ENCODE measurements at regions not wholly inside any gene's neighbourhood (a gene's known extent, or its start where the extent isn't known, plus 50 kb on each side); places are given as distances from the start of the nearest gene placed in this dataset.

GRCh38 chr11:112765337-112765736 lies 195.9 kb upstream of the NCAM1 start:
- no peak for DNase-seq
- Histone ChIP-seq H3K27ac (no peak overlapping the region), H3K27me3 (no peaks in the 10 kb centered on the region), H3K9me3 (no peaks in the 10 kb centered on the region), H3K36me3 (no peaks in the 10 kb centered on the region), H3K4me3 (no peak overlapping the region), H3K4me1 (no peaks in the 10 kb centered on the region)
- in situ Hi-C loops (cut with MboI; ENCODE audit: low pct_ligation_motif_present in 1 of 4, low pct_unique_long_range_greater_than_20kb in 1 of 4, low sequenced_read_pairs in 3 of 4) (no loop called here), intact Hi-C loops (cut with DNase I; ENCODE audit: low total_unique reads) (no loop called here)
- no peak for TF ChIP-seq POLR2AphosphoS5 (IDR thresholded peaks at IDR 0.05)
- no peak for TF ChIP-seq EP300 (IDR thresholded peaks at IDR 0.05; ENCODE audit: low read depth)
- no peak for TF ChIP-seq POLR2A (IDR thresholded peaks at IDR 0.05)
- TF ChIP-seq, protein P1, sequence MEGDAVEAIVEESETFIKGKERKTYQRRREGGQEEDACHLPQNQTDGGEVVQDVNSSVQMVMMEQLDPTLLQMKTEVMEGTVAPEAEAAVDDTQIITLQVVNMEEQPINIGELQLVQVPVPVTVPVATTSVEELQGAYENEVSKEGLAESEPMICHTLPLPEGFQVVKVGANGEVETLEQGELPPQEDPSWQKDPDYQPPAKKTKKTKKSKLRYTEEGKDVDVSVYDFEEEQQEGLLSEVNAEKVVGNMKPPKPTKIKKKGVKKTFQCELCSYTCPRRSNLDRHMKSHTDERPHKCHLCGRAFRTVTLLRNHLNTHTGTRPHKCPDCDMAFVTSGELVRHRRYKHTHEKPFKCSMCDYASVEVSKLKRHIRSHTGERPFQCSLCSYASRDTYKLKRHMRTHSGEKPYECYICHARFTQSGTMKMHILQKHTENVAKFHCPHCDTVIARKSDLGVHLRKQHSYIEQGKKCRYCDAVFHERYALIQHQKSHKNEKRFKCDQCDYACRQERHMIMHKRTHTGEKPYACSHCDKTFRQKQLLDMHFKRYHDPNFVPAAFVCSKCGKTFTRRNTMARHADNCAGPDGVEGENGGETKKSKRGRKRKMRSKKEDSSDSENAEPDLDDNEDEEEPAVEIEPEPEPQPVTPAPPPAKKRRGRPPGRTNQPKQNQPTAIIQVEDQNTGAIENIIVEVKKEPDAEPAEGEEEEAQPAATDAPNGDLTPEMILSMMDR (IDR thresholded peaks at IDR 0.05) = no peak
- WGBS, 2 donors (ENCODE audit: low coverage in 1 of 2) = 69 to 94% methylated on average over 2 to 5 of the region's 5 CpGs

GRCh38 chr11:112769170-112769569 lies 192.1 kb upstream of the NCAM1 start:
- WGBS, 2 donors (ENCODE audit: low coverage in 1 of 2) = 78% methylated on average over 5 of the region's 5 CpGs; no CpG with 5 or more reads in 1 of the 2 donors
- intact Hi-C loops (cut with DNase I; ENCODE audit: low total_unique reads) = no loop called here
- H3K9me3 ChIP-seq = no peaks in the 10 kb centered on the region
- H3K36me3 ChIP-seq = no peaks in the 10 kb centered on the region
- H3K4me1 ChIP-seq = no peaks in the 10 kb centered on the region
- H3K27ac ChIP-seq = no peak overlapping the region
- H3K4me3 ChIP-seq = no peak overlapping the region
- TF ChIP-seq POLR2A (IDR thresholded peaks at IDR 0.05) = no peak
- no peak for DNase-seq
- in situ Hi-C loops (cut with MboI; ENCODE audit: low pct_ligation_motif_present in 1 of 4, low pct_unique_long_range_greater_than_20kb in 1 of 4, low sequenced_read_pairs in 3 of 4) = no loop called here
- H3K27me3 ChIP-seq = no peaks in the 10 kb centered on the region

DNA sequence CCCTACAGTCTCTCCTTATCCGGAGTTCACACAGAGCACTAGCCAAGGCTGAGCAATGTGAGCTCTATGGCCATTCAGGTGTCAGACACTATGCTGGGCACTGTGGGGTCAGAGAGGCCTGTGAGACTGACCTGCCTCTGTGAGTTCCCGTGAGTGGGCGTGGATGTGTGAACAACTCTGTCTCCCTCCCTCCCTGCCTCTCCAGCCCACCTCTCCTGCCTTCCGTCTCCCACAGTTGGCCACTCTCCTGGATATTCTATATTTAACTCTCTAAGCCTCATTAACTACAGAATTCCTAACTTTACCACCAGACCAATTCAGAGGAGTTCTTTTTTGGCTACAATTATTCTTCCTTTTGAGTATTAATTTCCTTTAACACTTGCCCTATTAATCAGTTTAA lies 191.6 kb upstream of the NCAM1 start:
- in situ Hi-C loops (cut with MboI; ENCODE audit: low pct_ligation_motif_present in 1 of 4, low pct_unique_long_range_greater_than_20kb in 1 of 4, low sequenced_read_pairs in 3 of 4) = no loop called here
- H3K4me1 ChIP-seq = no peaks in the 10 kb centered on the region
- WGBS, 2 donors (ENCODE audit: low coverage in 1 of 2) = 79 to 83% methylated on average over 1 to 4 of the region's 4 CpGs
- H3K4me3 ChIP-seq = no peak overlapping the region
- H3K36me3 ChIP-seq = no peaks in the 10 kb centered on the region
- TF ChIP-seq EP300 (IDR thresholded peaks at IDR 0.05; ENCODE audit: low read depth) (no peak), POLR2A (IDR thresholded peaks at IDR 0.05) (no peak), POLR2AphosphoS5 (IDR thresholded peaks at IDR 0.05) (no peak)
- TF ChIP-seq, protein P1 (IDR thresholded peaks at IDR 0.05) = no peak
- no peak for DNase-seq
- intact Hi-C loops (cut with DNase I; ENCODE audit: low total_unique reads) = no loop called here
- no peaks in the 10 kb centered on the region for H3K27me3 ChIP-seq
- no peaks in the 10 kb centered on the region for H3K9me3 ChIP-seq
- no peak overlapping the region for H3K27ac ChIP-seq

- DNase-seq = no peak
- intact Hi-C loops (cut with DNase I; ENCODE audit: low total_unique reads) (no loop called here), in situ Hi-C loops (cut with MboI; ENCODE audit: low pct_ligation_motif_present in 1 of 4, low pct_unique_long_range_greater_than_20kb in 1 of 4, low sequenced_read_pairs in 3 of 4) (no loop called here)
- Histone ChIP-seq H3K4me1 (no peaks in the 10 kb centered on the region), H3K36me3 (no peaks in the 10 kb centered on the region), H3K27ac (no peak overlapping the region), H3K27me3 (no peaks in the 10 kb centered on the region), H3K9me3 (no peaks in the 10 kb centered on the region), H3K4me3 (no peak overlapping the region)
- TF ChIP-seq EP300 (IDR thresholded peaks at IDR 0.05; ENCODE audit: low read depth) (no peak), POLR2AphosphoS5 (IDR thresholded peaks at IDR 0.05) (no peak)
- WGBS, 2 donors (ENCODE audit: low coverage in 1 of 2) = 78 to 79% methylated on average over 2 to 5 of the region's 5 CpGs
Measured at GRCh38 chr11:112770033-112770432, 191.2 kb upstream of the NCAM1 start.

- Histone ChIP-seq H3K36me3 (no peaks in the 10 kb centered on the region), H3K27ac (no peak overlapping the region), H3K9me3 (no peaks in the 10 kb centered on the region), H3K4me3 (no peak overlapping the region), H3K4me1 (no peaks in the 10 kb centered on the region), H3K27me3 (no peaks in the 10 kb centered on the region)
- intact Hi-C loops (cut with DNase I; ENCODE audit: low total_unique reads) (no loop called here), in situ Hi-C loops (cut with MboI; ENCODE audit: low pct_ligation_motif_present in 1 of 4, low pct_unique_long_range_greater_than_20kb in 1 of 4, low sequenced_read_pairs in 3 of 4) (no loop called here)
- WGBS, 2 donors (ENCODE audit: low coverage in 1 of 2) = 94 to 98% methylated on average over 3 of the region's 3 CpGs
- no peak for TF ChIP-seq POLR2AphosphoS5 (IDR thresholded peaks at IDR 0.05)
- no peak for TF ChIP-seq POLR2A (IDR thresholded peaks at IDR 0.05)
- TF ChIP-seq, protein P1 (IDR thresholded peaks at IDR 0.05) = no peak
- TF ChIP-seq EP300 (IDR thresholded peaks at IDR 0.05; ENCODE audit: low read depth) = no peak
- no peak for DNase-seq
Measured at GRCh38 chr11:112770487-112770886, 190.7 kb upstream of the NCAM1 start.

Measured in transverse colon (tissue), 4 donors.